ENCODE measurements at regions not wholly inside any gene's neighbourhood (a gene's known extent, or its start where the extent isn't known, plus 50 kb on each side); places are given as distances from the start of the nearest gene placed in this dataset.

DNA sequence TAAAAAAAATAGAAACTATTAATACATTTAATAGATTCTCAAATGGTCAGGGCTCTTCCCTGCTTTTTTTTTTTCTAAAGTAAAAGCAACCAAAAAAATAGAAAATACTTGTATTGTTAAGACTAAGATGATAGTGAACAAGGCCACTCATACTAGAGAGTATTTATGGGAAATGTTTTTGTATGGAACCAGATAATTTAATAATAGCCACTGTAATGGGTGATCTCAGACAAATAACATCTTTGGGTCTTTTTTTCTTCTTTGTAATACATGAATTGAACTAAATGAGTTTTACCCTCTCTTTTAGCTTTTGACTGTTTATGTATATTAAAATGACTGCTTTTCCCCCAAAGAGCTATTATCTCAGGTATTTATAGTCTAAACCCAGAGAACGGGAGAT is 92.1 kb upstream of the ELOVL6 start:
- POLR2A ChIA-PET: no interaction called here
- Mint-ChIP-seq H3K27me3 (peaks cover 34% of the 10 kb centered on the region), H3K4me3 (no peak overlapping the region), H3K36me3 (ENCODE audit: low read depth) (no peaks in the 10 kb centered on the region), H3K9me3 (no peaks in the 10 kb centered on the region), H3K27ac (no peak overlapping the region), H3K4me1 (ENCODE audit: low read depth) (peaks cover 16% of the 10 kb centered on the region)
- TF ChIP-seq CTCF (IDR thresholded peaks at IDR 0.05): no peak
- no peak for ATAC-seq
- DNase-seq: no peak
- CTCF ChIA-PET: no interaction called here
- intact Hi-C loops (cut with micrococcal nuclease): no loop called here

GRCh38 chr4:110289601-110290100 is 91.2 kb upstream of the ELOVL6 start:
- CTCF ChIA-PET: no interaction called here
- Mint-ChIP-seq H3K27ac (no peak overlapping the region), H3K36me3 (ENCODE audit: low read depth) (no peaks in the 10 kb centered on the region), H3K4me1 (ENCODE audit: low read depth) (peaks cover 10% of the 10 kb centered on the region), H3K9me3 (no peaks in the 10 kb centered on the region), H3K4me3 (no peak overlapping the region), H3K27me3 (peaks cover 28% of the 10 kb centered on the region)
- ATAC-seq (no peak), DNase-seq (no peak)
- POLR2A ChIA-PET: interaction anchor here (0.6 kb wide), 1 partner anchor 220 kb away, joined by 4 read pairs; no protein-coding TSS in a partner anchor
- intact Hi-C loops (cut with micrococcal nuclease): no loop called here
- no peak for TF ChIP-seq CTCF (IDR thresholded peaks at IDR 0.05)

DNA sequence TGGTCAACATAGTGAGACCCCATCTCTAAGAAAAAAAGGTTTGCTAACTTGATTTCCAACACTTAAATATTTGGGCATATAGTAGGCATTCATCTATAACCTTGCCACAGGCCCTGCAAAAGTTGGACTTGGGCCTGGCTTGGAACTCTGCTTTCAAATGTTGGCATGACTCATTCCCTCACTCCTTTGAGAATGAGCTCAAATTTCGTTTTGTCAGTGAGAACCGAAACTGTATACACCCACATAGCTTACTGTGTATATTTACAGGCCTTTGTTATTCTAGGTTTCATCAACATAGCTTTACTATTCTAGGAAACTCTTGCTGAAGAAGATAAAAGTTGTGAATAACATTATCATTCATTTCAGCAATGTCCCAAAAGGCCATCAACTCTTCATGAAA is 88.7 kb upstream of the ELOVL6 start:
- DNase-seq (peak; percentile 23), ATAC-seq (peak; percentile 96)
- H3K27ac Mint-ChIP-seq: no peak overlapping the region
- peaks cover 10% of the 10 kb centered on the region for H3K4me1 Mint-ChIP-seq (ENCODE audit: low read depth)
- CTCF ChIA-PET: interaction anchor here (0.9 to 2.2 kb wide), 3 partner anchors 11 to 285 kb away, joined by 3 to 8 read pairs (median 3); no protein-coding TSS in a partner anchor
- intact Hi-C loops (cut with micrococcal nuclease): no loop called here
- POLR2A ChIA-PET: interaction anchor here (0.9 kb wide), 1 partner anchor 81 kb away, joined by 3 read pairs; no protein-coding TSS in a partner anchor
- no peaks in the 10 kb centered on the region for H3K36me3 Mint-ChIP-seq (ENCODE audit: low read depth)
- H3K9me3 Mint-ChIP-seq: no peaks in the 10 kb centered on the region
- H3K27me3 Mint-ChIP-seq: peaks cover 17% of the 10 kb centered on the region
- TF ChIP-seq CTCF (IDR thresholded peaks at IDR 0.05): no peak
- H3K4me3 Mint-ChIP-seq: no peak overlapping the region

GRCh38 chr4:110278127-110278526 is 79.7 kb upstream of the ELOVL6 start:
- Mint-ChIP-seq H3K27ac (no peak overlapping the region), H3K36me3 (ENCODE audit: low read depth) (no peaks in the 10 kb centered on the region), H3K4me3 (no peak overlapping the region), H3K4me1 (ENCODE audit: low read depth) (no peaks in the 10 kb centered on the region), H3K27me3 (no peaks in the 10 kb centered on the region), H3K9me3 (no peaks in the 10 kb centered on the region)
- TF ChIP-seq CTCF (IDR thresholded peaks at IDR 0.05): no peak
- POLR2A ChIA-PET: interaction anchor here (0.7 kb wide), 1 partner anchor 252 kb away, joined by 3 read pairs; no protein-coding TSS in a partner anchor
- no peak for DNase-seq
- intact Hi-C loops (cut with micrococcal nuclease): no loop called here
- no peak for ATAC-seq
- CTCF ChIA-PET: no interaction called here

GRCh38 chr4:110275871-110276270 is 77.5 kb upstream of the ELOVL6 start:
- DNase-seq: no peak
- ChIA-PET POLR2A (no interaction called here), CTCF (interaction anchor here (0.7 kb wide), 1 partner anchor 200 kb away, joined by 3 read pairs; no protein-coding TSS in a partner anchor)
- TF ChIP-seq CTCF (IDR thresholded peaks at IDR 0.05): no peak
- peaks cover 1% of the 10 kb centered on the region for H3K27me3 Mint-ChIP-seq
- no peak overlapping the region for H3K27ac Mint-ChIP-seq
- H3K9me3 Mint-ChIP-seq: no peaks in the 10 kb centered on the region
- intact Hi-C loops (cut with micrococcal nuclease): no loop called here
- no peaks in the 10 kb centered on the region for H3K4me1 Mint-ChIP-seq (ENCODE audit: low read depth)
- H3K36me3 Mint-ChIP-seq (ENCODE audit: low read depth): no peaks in the 10 kb centered on the region
- ATAC-seq: no peak
- H3K4me3 Mint-ChIP-seq: no peak overlapping the region
